NCI-H2227 (cell line): ENCODE measurements at regions not wholly inside any gene's neighbourhood (a gene's known extent, or its start where the extent isn't known, plus 50 kb on each side); places are given as distances from the start of the nearest gene placed in this dataset.
A peak's percentile ranks its signal among the peaks of the same experiment; 100 is the strongest.

Experiments used
- DNase-seq: peaks from one replicate; lab custom pipeline; 2025; ENCODE audit not compliant: unreplicated experiment; lab: John Stamatoyannopoulos, UW

GRCh38 chr22:25365491-25366261 lies 146.2 kb downstream of the CRYBB2 start:
- no peak for DNase-seq

- DNase-seq, result no peak
Measured at GRCh38 chr22:25366408-25366807, 147.0 kb downstream of the CRYBB2 start.

GRCh38 chr22:25366876-25367466 lies 147.5 kb downstream of the CRYBB2 start:
- DNase-seq, result no peak

- no peak for DNase-seq
Measured at GRCh38 chr22:25367756-25368155, 148.3 kb downstream of the CRYBB2 start.

- DNase-seq, result no peak
Measured at GRCh38 chr22:25368271-25368670, 148.8 kb downstream of the CRYBB2 start.

GRCh38 chr22:25369041-25369440 lies 149.6 kb downstream of the CRYBB2 start:
- no peak for DNase-seq

- DNase-seq, result no peak
Measured at GRCh38 chr22:25370322-25370721, 150.9 kb downstream of the CRYBB2 start.

- DNase-seq, result no peak
Measured at GRCh38 chr22:25372000-25372595, 152.7 kb downstream of the CRYBB2 start.

GRCh38 chr22:25373961-25374360 lies 154.5 kb downstream of the CRYBB2 start:
- DNase-seq, result no peak

GRCh38 chr22:25374869-25375268 lies 155.4 kb downstream of the CRYBB2 start:
- no peak for DNase-seq

GRCh38 chr22:25375683-25376082 lies 156.2 kb downstream of the CRYBB2 start:
- no peak for DNase-seq

- DNase-seq, result no peak
Measured at GRCh38 chr22:25377699-25378098, 158.3 kb downstream of the CRYBB2 start.

- peak; percentile 51 for DNase-seq
Measured at GRCh38 chr22:25380122-25380747, 160.8 kb downstream of the CRYBB2 start.

- DNase-seq, result no peak
Measured at GRCh38 chr22:25382762-25383161, 163.3 kb downstream of the CRYBB2 start.

- DNase-seq, result no peak
Measured at GRCh38 chr22:25383278-25383820, 163.9 kb downstream of the CRYBB2 start.

- no peak for DNase-seq
Measured at GRCh38 chr22:25383892-25384291, 164.5 kb downstream of the CRYBB2 start.

GRCh38 chr22:25386538-25386884 lies 167.1 kb downstream of the CRYBB2 start:
- no peak for DNase-seq

- no peak for DNase-seq
Measured at GRCh38 chr22:25388415-25388814, 169.0 kb downstream of the CRYBB2 start.

- no peak for DNase-seq
Measured at GRCh38 chr22:25388866-25389540, 169.6 kb downstream of the CRYBB2 start.

- DNase-seq, result no peak
Measured at GRCh38 chr22:25389541-25389919, 170.1 kb downstream of the CRYBB2 start.
